GM06990 (cell line): ENCODE measurements at regions not wholly inside any gene's neighbourhood (a gene's known extent, or its start where the extent isn't known, plus 50 kb on each side); places are given as distances from the start of the nearest gene placed in this dataset.
"Not testable (repeated sequence)": the region's sequence is repeated elsewhere in the genome, so short reads cannot be mapped to it uniquely, and the experiment has no call there.

ENCODE experiments used
- DNase-seq: peaks from one replicate; pipeline ENCODE4 v3.0.0-alpha.2; 2011; ENCODE audit not compliant: insufficient read length; ENCODE audit errors: extremely low read depth
- H3K27me3 ChIP-seq: replicated peaks from 2 replicates; pipeline ENCODE4 v1.6.0; 2011; ENCODE audit warnings: low read length; ENCODE audit not compliant: control insufficient read depth, insufficient read depth
- H3K36me3 ChIP-seq: 2 replicates; pipeline ENCODE4 v1.5.1; 2011; ENCODE audit warnings: low read length; ENCODE audit not compliant: control insufficient read depth, insufficient read depth
- H3K4me3 ChIP-seq: replicated peaks from 2 replicates; pipeline ENCODE4 v1.5.1; 2011; ENCODE audit warnings: low read depth, mild to moderate bottlenecking, control low read depth, low read length
- TF ChIP-seq, protein P1 (sequence below): IDR thresholded peaks from 2 replicates; pipeline ENCODE4 v1.5.1; 2011; ENCODE audit warnings: low read length, control low read depth, mild to moderate bottlenecking, inconsistent platforms; ENCODE audit not compliant: insufficient read depth, poor library complexity, severe bottlenecking

DNA sequence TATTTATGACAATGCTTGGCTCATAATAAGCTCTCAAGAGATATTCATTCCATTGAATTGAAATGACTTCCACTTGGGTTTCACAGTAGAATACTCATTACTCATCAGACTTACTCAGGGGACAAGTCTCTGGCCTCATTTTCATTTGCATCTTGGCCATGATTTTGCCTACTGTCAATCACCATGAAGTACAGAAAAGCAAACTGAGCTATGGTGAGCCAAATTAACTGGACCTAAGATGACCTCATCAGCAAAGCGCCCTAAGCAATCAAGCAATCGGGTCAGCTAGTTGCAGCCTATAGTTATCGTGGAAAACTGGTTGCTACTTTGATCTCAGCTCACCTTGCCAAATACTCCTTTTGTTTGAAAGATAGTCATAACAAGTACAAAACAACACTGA, 494.7 kb upstream of the SLC35B3 start:
- no peak overlapping the region for H3K4me3 ChIP-seq
- no peaks in the 10 kb centered on the region for H3K27me3 ChIP-seq
- DNase-seq: no peak
- no peaks in the 10 kb centered on the region for H3K36me3 ChIP-seq
- TF ChIP-seq, protein P1, sequence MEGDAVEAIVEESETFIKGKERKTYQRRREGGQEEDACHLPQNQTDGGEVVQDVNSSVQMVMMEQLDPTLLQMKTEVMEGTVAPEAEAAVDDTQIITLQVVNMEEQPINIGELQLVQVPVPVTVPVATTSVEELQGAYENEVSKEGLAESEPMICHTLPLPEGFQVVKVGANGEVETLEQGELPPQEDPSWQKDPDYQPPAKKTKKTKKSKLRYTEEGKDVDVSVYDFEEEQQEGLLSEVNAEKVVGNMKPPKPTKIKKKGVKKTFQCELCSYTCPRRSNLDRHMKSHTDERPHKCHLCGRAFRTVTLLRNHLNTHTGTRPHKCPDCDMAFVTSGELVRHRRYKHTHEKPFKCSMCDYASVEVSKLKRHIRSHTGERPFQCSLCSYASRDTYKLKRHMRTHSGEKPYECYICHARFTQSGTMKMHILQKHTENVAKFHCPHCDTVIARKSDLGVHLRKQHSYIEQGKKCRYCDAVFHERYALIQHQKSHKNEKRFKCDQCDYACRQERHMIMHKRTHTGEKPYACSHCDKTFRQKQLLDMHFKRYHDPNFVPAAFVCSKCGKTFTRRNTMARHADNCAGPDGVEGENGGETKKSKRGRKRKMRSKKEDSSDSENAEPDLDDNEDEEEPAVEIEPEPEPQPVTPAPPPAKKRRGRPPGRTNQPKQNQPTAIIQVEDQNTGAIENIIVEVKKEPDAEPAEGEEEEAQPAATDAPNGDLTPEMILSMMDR: no peak

DNA sequence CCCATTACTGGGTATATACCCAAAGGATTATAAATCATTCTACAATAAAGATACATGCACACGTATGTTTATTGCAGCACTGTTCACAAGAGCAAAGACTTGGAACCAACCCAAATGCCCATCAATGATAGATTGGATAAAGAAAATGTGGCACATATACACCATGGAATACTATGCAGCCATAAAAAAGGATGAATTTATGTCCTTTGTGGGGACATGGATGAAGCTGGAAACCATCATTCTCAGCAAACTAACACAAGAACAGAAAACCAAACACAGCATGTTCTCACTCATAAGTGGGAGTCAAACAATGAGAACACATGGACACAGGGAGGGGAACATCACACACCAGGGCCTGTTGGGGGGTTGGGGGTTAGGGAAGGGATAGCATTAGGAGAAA, 484.9 kb upstream of the SLC35B3 start:
- not testable (repeated sequence) for H3K27me3 ChIP-seq, H3K4me3 ChIP-seq, DNase-seq, H3K36me3 ChIP-seq

DNA sequence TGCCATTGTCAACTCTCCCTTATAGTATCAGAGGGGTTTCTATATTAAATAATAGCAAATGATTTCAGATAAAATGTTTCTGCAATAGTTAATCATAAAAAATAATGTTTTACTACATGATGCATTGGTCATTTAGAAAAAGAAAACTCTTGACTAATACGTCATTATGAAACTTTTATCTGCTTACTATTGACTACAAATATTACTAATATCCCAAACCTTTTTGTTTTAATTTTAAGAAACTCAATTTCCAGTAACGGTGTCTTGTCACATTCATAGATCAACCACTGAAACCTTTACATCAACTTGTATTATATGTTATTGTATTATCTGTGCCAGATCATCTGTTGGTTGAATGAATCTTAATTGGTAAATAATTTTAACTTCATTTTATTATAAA, 482.9 kb upstream of the SLC35B3 start:
- Histone ChIP-seq H3K4me3 (no peak overlapping the region), H3K27me3 (no peaks in the 10 kb centered on the region), H3K36me3 (no peaks in the 10 kb centered on the region)
- DNase-seq: no peak
- TF ChIP-seq, protein P1: no peak

DNA sequence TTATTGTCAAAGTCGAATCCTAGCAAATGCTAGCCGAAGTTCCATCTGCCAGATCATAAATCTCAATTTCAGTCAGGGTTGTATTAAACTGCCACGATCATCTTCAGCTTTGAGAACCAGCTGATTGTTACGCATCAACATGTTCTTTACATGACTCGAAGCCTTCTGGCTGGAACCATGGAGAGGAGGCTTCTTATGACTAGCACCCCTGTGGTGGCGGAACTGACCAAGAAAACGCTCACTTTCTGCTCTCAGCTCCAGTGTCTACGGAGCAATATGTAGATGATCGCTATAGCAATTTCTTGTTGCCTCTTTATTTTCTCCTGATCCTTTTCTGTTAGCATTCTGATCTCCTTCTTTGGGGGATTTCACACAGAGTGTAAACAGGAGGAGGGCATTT, 479.4 kb upstream of the SLC35B3 start:
- TF ChIP-seq, protein P1: no peak
- Histone ChIP-seq H3K4me3 (no peak overlapping the region), H3K36me3 (no peaks in the 10 kb centered on the region), H3K27me3 (no peaks in the 10 kb centered on the region)
- no peak for DNase-seq

DNA sequence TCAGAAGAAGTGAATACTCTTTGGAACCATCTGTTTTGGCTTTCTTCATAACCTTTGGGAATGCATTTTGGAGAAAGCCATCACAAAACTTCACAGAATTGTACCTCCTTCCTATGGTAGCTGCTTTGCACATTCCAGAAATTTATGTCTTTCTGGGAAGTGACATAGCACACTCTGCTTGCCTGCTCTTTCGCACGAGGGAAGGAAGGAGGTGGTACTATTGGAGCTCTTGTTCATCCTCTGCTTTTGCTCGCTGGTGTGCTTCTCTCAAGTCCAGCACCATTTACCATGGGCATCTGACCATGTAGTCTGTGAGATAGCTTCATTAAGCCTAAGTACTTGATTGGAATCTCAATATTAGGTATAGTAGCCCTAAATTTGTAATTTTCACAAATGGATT, 473.3 kb upstream of the SLC35B3 start:
- H3K36me3 ChIP-seq: no peaks in the 10 kb centered on the region
- no peak overlapping the region for H3K4me3 ChIP-seq
- no peaks in the 10 kb centered on the region for H3K27me3 ChIP-seq
- no peak for DNase-seq
- TF ChIP-seq, protein P1: no peak

DNA sequence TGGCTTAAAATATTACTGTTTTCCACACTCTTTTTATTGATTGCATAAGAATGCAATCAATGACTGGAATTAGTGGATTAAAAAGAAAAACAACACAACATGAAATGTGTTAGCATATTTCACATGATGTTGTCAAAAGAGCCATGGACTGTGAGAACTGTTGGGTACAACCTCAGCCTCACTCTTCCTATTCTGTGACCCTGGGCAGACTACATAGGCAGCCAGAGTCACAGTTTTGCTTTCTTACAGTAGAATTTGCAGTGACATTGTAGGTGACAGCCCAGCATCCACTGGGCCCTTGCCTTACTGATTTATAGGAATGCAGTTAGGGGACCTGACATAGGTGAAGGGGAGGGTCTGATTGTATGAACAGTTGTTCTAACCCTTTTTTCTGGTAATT, 471.4 kb upstream of the SLC35B3 start:
- Histone ChIP-seq H3K27me3 (no peaks in the 10 kb centered on the region), H3K36me3 (no peaks in the 10 kb centered on the region), H3K4me3 (no peak overlapping the region)
- DNase-seq: no peak
- TF ChIP-seq, protein P1: no peak
